ENCODE measurements at regions not wholly inside any gene's neighbourhood (a gene's known extent, or its start where the extent isn't known, plus 50 kb on each side); places are given as distances from the start of the nearest gene placed in this dataset.

GRCh38 chr12:118467641-118468305 is 91.4 kb downstream of the SUDS3 start:
- TF ChIP-seq CTCF (IDR thresholded peaks at IDR 0.05) = no peak
- Histone ChIP-seq H3K4me1 (no peaks in the 10 kb centered on the region), H3K9me3 (peaks cover 0 to 8% (median 4%) of the 10 kb centered on the region in 3 donors), H3K4me3 (no peak overlapping the region), H3K27me3 (no peaks in the 10 kb centered on the region), H3K27ac (no peak overlapping the region), H3K36me3 (no peaks in the 10 kb centered on the region)
- DNase-seq = no peak
- intact Hi-C loops (cut with DNase I; ENCODE audit: low total_unique reads) = no loop called here

GRCh38 chr12:118472940-118473339 is 96.6 kb downstream of the SUDS3 start:
- intact Hi-C loops (cut with DNase I; ENCODE audit: low total_unique reads) = no loop called here
- peaks cover 0 to 8% (median 4%) of the 10 kb centered on the region in 3 donors for H3K9me3 ChIP-seq
- DNase-seq = no peak

GRCh38 chr12:118480235-118480634 is 103.9 kb downstream of the SUDS3 start:
- no peaks in the 10 kb centered on the region for H3K36me3 ChIP-seq
- TF ChIP-seq CTCF (IDR thresholded peaks at IDR 0.05) = no peak
- H3K4me1 ChIP-seq = no peaks in the 10 kb centered on the region
- H3K27me3 ChIP-seq = no peaks in the 10 kb centered on the region
- H3K4me3 ChIP-seq = no peak overlapping the region
- intact Hi-C loops (cut with DNase I; ENCODE audit: low total_unique reads) = no loop called here
- no peaks in the 10 kb centered on the region for H3K9me3 ChIP-seq
- H3K27ac ChIP-seq = no peak overlapping the region
- no peak for DNase-seq

More at GRCh38 chr12:118472940-118473339, 96.6 kb downstream of the SUDS3 start:
- Histone ChIP-seq H3K4me3 (no peak overlapping the region), H3K27ac (no peak overlapping the region), H3K27me3 (no peaks in the 10 kb centered on the region), H3K4me1 (no peaks in the 10 kb centered on the region), H3K36me3 (no peaks in the 10 kb centered on the region)
- TF ChIP-seq CTCF (IDR thresholded peaks at IDR 0.05) = no peak

- no peaks in the 10 kb centered on the region for H3K36me3 ChIP-seq
- H3K9me3 ChIP-seq = peaks cover 0 to 3% (median 0%) of the 10 kb centered on the region in 3 donors
- H3K4me3 ChIP-seq = no peak overlapping the region
- no peaks in the 10 kb centered on the region for H3K4me1 ChIP-seq
- H3K27me3 ChIP-seq = no peaks in the 10 kb centered on the region
- TF ChIP-seq CTCF (IDR thresholded peaks at IDR 0.05) = no peak
- intact Hi-C loops (cut with DNase I; ENCODE audit: low total_unique reads) = no loop called here
- no peak overlapping the region for H3K27ac ChIP-seq
- DNase-seq = no peak
Measured at GRCh38 chr12:118488034-118488433, 111.7 kb downstream of the SUDS3 start.

- intact Hi-C loops (cut with DNase I; ENCODE audit: low total_unique reads) = no loop called here
- Histone ChIP-seq H3K4me1 (no peaks in the 10 kb centered on the region), H3K9me3 (no peaks in the 10 kb centered on the region), H3K36me3 (no peaks in the 10 kb centered on the region), H3K27ac (no peak overlapping the region), H3K27me3 (no peaks in the 10 kb centered on the region), H3K4me3 (no peak overlapping the region)
- no peak for DNase-seq
- no peak for TF ChIP-seq CTCF (IDR thresholded peaks at IDR 0.05)
Measured at GRCh38 chr12:118493962-118494361, 117.6 kb downstream of the SUDS3 start.

GRCh38 chr12:118494776-118495175 is 118.4 kb downstream of the SUDS3 start:
- Histone ChIP-seq H3K4me3 (no peak overlapping the region), H3K27ac (no peak overlapping the region), H3K9me3 (no peaks in the 10 kb centered on the region), H3K4me1 (no peaks in the 10 kb centered on the region), H3K36me3 (no peaks in the 10 kb centered on the region), H3K27me3 (no peaks in the 10 kb centered on the region)
- intact Hi-C loops (cut with DNase I; ENCODE audit: low total_unique reads) = no loop called here
- TF ChIP-seq CTCF (IDR thresholded peaks at IDR 0.05) = no peak
- DNase-seq = no peak

All from tibial artery (tissue), 4 donors.